HG03460 (cell line): ENCODE measurements at regions not wholly inside any gene's neighbourhood (a gene's known extent, or its start where the extent isn't known, plus 50 kb on each side); places are given as distances from the start of the nearest gene placed in this dataset.

ENCODE experiments used
- ATAC-seq: cut with Tn5 transposase; IDR thresholded peaks from one replicate; pipeline ENCODE4 v1.9.1; 2021; ENCODE audit not compliant: unreplicated experiment

DNA sequence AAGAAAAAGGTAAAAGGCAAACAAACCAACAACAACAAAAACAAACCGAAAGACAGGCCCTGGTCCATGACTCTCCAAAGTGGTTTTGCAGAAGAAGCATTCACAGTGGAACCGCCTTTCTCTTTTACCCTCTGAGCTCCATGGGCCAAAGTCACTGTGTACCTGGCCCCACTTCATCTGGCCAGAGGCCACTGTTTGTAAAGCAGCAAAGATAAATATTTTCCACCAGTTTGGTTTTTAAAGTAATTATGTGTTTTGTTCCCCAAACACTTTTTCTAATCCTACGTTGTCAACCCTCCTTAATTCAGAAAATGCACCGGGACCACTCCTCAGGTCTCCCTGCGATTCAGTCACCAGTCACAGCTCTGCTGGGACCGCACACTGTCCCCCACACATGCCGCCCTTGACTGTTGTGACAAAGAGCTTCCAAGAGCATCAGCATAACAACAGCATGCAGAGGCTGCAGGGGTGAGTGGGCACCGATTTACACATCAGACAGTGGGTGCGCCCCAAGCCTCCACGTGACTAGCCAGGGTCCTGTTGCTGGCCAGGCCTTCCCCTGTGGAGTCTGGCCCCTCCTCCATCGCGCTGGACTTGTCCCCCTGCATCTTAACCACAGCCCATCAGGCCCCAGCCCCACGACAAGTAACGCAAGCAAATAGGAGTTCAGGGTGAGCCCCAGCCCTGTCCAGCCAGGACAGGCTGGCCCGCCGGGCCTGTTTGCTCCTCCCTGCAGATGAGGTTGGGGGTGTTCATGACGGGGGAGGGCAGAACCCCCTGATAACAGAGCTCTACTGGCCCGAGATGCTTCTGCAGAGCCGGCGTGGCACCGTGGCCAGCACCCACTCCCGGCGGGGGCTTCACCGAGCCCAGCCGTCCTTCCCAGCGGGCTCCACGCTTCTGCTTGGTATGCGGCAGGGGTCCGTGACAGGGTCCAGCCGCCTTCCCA is 65.2 kb upstream of the DIO3 start:
- no peak for ATAC-seq

DNA sequence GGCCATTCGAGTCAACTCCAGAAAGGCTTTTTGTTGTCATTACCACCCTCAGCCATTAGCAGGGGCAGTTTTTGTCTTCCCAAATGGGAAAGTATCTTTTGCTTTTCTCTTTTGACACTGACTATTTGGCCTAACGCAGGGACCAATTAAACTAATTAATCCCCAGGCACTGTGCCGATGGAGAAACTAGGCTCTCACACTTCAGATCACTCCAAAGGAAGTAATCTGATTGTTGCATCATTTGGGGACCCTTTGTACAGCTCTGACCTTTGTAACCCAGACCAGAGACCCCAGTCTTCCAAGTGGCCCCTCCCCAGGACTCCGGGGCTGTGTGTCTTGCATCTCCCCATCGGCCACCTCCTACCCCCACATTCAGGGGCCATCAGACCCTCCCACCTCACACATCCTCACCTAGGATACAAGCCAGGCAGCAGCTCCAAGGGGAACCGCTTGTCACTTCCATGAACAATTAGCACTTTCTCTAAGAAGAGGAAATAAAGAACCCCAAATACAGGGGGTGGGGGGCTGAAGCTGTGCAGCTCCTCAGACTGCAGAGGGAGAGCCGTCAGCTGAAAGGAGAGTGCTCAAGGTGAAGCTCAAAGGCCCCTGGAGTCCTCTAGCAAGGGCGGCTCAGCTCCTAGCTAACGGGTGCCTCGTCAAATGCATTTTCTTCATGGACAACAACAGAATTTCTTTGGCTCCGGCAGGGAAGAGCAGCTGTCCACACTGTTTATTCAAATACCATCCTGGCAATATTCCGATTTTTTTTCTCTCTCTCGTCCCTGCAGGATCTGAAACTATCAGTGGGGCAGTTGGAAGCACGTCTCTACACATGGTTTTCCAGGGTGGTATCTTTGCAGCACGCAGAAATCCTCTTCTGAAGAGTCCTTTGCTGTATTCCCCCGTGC is 64.3 kb upstream of the DIO3 start:
- no peak for ATAC-seq

DNA sequence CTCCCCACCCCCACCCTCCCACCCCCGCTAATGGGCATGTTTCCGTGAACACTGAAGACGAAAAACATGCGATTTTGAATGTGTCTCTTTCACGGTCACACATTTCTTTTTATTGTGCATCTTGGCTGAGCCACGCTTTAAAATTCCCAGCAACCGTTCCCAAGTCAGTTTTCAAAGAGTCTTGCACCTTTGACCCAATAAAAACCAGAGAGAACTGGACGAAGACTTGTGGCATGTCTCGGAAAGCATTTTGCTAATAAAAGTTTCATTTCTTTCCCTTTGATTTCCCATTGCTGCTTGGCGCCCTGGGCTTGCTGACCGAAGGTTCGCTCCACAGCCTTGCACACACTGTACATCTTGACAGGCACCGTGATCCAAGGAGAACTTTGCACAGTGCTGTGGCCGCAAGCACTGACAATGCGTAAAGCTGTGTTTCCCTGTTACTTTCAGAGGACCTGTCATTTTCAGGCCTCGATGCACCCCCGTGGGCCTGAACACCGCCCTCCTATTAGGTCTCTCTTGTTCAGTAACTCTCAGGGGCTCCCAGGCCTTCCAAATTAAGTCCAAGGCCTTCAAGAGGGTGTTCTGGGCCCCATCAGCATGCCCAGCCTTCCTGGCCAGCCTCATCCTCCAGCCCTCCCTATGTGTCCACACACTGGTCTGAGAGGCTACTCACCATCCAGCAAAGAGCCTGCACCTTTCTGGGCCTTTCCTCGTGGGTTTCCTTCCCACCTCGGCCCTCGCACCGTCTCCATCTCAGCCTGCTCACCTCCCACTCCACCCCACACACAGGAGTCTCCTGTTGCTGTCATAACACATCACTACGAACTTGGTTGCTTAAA is 63.4 kb upstream of the DIO3 start:
- ATAC-seq = no peak

DNA sequence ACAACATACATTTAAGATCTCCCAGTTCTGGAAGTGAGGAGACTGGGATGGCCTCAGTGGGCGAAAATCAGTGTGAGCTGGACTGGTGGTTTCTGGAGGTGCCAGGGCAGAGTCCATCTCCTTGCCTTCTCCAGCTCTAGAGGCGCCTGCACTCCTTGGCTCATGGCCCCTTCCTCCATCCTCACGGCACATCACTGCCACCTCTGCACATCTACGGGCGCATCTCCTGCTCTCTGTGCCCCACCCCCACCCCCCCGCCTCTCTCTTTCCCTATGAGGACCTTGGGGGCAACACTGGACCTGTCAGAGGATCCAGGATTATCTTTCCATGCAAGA is 62.8 kb upstream of the DIO3 start:
- no peak for ATAC-seq

DNA sequence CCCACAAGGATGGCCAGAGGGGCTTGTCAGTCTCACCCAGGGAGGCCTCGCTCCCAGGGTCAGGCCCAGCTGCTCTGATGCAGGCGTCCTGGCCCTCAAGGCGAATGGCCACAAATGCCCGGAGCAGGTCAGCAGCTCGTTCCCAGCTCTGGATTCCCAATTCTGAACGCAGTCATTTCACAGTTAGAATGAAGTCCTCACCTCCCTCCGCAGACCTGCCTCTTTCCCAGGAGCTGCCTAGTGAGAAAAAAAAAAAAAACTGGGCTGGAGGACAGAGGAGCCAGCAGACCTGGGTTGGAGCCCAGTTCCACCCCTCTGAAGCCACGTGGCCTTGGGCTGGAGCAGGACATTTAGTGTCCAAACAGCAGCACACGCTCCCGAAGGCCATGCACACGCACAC is 62.2 kb upstream of the DIO3 start:
- ATAC-seq = no peak

DNA sequence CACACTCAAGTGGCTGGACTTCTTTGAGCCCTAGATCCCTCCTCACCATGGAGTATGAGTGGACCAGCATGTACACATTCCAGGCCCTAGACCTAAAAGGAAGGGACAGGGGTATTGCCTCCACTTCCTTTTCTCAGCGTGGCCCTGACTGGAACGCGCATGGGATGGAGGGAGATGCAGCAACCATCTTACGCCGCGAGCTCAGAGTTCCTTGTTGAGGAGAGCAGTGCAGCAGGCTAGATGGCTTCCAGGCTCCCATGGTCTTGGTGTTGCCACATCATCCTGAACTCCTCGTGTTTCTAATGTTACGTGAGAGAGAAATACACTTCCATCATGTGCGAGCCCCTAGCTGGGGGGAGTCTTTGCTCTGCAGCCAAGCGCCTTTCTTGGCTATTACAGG is 61.8 kb upstream of the DIO3 start:
- ATAC-seq = no peak

DNA sequence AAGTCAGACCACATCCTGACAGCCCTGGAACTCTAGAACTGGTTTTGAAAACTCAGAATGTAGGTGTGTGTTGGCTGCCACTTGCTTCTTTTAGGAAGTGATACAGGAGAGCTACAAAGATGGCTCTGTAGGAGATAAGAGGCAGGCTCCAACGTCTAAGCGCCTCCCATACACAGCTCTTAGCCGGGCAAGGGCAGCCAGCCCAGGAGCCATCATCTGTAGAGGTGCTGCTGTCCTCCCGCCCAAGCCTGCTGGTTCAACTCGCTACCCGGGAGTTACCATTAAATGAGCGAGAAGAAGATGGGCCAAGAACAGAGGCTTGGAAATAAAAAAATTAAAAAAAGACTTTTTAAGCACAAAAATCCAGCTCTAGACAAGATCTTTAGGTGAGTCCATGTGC is 61.2 kb upstream of the DIO3 start:
- no peak for ATAC-seq

DNA sequence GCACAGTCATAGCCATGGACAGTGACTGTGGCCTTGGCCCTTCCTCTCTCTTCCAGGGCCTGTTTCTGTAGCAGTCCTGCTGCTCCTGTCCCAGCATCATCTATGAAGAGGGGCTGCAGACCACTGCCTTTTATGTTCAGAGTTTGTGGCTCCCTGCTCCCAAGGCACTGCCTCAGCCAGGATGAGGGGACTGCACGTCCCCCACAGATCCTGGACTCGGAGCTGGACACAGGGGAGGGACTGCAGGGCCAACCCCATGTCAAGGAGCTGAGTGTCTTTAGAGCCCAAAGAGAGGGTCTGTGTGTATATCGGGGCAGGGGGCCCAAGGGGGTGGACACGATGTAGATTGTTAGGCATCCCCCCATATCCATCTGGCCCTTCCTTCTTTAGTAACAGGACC is 60.6 kb upstream of the DIO3 start:
- no peak for ATAC-seq

DNA sequence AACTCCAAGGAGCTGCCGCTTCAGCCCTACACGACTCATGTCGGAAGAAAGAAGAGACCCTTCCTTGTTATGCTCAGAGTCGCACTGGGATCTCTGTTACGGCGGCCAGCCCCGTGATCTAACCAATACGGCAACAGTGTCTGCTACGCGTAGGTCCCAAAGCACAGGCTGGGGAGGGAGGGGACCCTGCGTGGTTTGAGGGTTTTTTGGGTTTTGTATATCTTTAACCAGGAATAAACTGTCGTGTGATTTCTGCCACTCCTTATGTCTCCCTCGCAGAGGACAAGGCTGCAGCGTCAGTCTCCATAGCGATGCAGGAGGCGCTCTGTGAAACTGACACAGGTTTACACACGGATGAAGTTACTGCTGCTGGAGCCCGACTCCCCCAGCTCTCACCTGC is 60.0 kb upstream of the DIO3 start:
- no peak for ATAC-seq

DNA sequence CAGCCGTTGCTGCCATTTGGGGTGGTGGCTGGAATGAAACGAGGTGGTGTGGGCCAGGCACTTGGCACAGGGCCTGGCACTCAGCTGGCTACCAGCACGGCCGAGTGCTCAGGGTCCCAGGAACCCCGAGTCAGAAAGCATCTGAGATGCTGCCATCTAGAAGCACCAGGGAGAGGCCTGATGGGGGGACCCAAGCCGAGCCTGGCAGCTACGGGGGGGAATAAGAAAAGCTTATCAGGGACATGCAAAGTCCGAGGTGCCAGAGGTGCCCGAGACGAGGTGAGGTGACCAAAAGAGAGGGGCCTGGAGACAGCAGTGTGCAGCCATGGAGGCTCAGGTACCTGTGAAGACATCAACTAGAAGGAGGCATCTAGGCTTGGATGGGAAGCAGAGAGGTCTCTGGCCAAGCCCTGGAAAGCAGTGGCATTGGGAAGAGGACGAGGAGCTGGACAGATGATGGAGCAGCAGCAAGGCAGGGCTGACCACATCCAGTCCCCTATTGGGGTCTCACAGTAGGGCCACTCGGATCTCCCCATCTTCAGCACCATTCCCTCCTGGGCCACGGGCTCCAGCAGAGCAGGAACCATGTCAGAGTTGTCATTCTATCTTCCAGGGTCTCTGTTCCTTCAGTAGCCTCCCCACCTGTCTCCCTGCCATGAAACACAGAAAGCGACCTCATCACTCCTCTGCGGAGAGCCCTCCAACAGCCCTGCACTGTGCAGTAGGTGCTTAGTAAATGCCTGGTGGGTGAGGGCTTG is 59.3 kb upstream of the DIO3 start:
- ATAC-seq = no peak

DNA sequence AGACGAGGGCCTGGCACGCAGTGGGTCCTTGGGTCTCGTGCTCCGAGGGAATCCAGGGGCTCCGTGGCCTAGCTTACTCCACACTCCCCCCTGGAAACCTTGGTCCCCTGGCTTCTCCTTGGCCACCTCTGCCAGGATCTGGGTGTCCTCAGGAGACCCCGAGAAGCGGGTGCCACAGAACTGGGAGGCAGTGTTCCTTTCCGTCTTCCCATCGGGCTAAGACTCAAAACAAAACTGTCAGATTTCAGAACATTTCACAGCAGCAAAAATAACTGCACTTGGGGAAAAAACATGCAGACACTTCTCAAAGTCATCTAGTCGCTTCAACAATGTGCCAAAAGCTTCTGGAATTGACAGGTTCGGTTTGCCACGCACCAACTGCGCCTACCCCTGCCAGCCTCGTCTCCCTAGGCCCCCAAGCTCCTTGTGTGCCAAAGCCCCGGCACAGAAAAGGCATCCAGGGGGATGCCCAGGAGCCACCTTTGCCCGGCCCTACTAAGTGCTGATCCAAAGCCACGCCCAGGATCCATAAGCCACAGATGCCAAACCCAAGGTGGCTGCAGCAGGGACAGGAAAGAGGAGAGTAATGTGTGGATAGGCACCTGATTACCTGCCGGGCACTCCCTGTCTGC is 58.4 kb upstream of the DIO3 start:
- ATAC-seq = no peak

DNA sequence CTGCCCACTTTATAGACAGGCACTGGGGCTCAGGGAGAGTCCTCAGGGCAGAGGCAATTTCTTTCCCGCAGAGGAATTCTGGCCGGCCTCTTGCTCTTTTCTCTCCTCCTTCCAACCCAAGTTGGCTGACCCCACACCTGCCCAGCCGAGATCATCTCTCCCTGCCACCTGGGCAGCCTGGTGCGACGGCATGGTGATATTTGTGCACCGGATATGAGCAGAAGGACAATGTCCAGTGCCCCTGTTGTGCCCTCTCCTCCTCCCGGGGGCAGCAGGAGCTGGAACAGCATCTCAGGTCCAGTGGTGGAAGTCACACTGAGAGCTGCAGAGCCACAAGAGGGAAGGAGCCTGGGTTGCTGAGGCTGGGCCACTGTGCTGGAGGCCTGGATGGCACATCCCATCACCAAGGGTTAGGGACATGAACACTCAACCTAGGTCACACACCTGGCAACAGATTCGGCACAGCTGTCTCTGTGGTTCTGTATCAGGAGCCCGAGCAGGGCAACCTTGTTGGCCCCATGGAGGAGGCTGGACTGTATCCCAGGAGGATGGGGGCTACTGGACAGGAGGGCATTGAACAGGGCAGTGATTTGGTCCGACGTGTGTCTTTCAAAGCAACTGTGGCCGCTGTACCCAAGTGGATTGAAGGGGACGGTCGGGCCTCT is 57.7 kb upstream of the DIO3 start:
- ATAC-seq = no peak

DNA sequence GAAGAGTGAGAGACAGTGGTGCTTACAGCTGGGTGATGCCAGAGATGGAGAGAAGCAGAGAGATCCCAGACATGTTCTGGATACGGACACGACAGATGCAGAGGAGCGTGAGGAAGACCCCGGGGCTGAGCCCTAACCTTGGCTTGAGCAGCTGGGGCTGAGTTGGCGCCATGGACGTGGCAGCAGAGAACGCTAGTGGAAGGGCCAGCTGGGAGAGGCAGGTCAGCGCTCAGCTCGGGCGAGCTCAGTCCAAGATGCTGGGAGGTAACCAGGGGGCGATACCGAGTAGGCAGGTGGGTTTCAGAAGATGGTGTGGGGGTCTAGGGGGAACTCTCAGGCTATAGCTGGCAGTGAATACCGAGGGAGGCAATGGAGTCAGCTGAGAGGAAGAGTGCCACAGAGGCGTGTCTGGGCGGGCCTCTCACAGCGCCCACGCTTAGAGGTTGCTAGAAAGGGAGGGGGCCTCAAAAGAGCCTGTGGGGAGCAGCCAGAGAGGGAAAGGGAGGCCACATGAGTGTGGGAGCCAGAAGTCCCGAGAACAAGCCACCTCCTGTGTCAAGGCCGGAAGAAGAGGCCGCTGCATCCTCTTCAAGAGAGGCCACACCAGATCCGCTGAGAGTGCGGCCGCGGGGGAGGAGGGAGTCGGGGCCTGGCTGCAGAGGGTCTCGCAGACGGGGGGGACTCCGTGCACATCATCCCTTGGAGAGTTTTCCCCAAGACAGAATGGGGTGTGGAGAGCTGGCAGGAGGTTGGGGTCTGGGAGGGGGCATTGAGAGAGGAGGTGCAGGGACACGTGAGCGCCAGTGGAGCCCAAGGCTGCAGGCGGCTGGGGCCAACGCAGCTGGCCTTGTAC is 57.0 kb upstream of the DIO3 start:
- no peak for ATAC-seq

DNA sequence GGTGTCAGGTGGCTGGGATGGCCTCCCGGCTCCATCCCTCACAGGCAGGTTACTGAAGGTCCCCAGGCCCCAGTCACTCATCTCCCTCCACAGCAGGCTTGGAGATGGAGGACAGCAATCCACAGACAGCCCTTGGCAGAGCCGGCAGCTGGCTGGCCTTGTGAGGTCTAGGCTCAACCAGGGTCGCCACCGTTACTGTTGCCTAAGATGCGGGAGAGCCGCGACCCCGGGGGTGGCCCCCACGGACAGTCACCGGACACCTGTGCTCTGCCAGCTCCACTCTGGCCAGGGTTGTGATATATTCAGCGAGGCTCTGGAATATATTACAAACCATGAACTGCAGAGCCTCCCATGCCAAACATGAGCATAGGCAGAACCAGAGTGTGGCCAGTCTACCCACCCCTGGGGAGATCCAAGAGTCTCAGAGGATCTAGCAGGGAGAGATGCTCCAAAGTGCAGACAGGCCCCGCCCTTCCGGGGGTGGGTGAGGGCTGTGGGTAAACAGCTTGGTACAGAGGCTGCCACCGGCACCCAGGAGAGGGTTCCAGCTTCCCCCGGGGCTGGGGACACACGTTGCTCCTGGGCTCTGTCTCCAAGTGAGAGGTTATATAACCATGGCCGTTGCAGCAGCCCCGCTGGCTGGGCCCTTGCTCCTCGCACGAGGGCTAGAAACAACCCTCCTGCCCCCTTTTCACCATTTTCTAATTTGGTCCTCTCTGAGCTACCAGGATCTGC is 55.9 kb upstream of the DIO3 start:
- ATAC-seq = no peak

DNA sequence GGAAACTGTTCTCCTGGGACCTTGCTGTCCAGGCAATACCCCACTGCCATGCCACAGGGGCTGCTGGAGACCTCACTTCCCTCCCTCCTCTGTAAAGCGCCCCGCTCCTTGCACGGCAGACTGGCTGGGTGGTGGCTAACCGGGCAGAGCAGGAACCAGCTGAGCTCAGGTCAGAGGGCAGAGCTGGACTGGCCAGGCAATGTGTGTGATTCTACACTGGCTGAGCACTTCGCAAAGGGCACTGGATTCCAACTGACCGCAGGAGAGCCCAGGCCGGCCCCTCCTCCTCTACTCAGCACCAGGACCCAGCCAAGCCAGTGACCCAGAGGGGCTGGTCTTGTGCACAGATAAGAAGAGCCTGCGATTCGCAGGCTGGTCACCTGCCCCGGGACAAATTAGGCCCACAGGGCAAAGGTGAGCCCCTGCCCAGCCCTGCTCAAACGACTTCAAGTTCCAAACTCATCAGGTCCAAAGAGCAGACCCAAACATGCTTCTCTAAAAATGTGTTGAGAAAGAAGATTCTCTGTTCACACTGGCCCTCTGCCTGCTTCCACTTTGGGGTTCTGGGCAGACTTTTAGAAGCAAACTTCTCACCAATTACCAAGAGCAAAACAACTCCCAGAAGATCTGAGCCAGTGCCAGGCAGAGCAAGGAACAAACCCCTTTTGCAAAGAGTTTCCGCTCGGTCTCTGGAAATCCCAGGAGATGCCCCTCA is 54.9 kb upstream of the DIO3 start:
- ATAC-seq = no peak

DNA sequence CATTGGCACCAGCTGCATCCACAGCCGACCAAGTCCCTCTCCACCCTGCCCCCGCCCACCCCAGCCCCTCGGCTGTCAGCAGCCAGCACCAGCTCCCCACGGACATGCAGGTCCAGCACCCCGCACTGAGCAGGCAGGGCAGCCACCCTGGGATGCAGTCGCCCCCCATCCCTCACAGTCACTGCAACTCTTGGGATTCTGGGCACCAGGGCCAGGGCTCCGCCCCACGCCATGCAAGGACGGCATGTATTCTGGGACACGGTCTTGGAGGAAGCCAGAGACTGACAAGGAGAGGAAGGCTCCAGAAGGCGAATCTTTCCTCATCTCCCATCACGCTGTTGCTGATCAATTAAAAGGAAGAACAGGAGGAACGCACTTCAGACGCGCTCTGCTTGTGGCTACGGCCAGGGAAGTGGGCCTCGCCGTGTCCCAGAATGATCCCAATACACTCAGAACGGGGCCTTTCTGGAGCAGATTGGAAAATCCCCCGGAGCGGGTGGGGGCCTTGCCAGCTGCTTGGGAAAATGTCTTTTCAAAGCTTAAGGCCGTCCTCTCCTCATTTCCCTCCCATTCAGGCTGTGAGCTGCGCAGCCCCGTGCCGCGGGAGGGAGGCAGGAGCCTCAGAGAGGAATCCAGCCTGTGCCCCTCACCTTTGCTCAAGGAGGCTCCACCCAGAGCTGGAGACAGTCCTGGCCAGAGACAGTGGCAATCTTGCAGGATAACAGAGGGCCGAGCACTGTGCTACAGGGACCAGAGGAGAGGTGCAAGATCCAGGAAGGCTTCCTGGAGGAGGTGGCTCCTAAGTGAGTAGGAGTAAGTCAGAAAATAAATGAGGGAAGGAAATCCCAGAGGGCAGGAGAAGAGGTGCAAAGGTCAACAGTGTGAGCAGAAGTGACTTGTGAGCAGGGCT is 54.1 kb upstream of the DIO3 start:
- ATAC-seq = no peak
